ENCODE measurements at regions not wholly inside any gene's neighbourhood (a gene's known extent, or its start where the extent isn't known, plus 50 kb on each side); places are given as distances from the start of the nearest gene placed in this dataset.

- TF ChIP-seq, protein P1, sequence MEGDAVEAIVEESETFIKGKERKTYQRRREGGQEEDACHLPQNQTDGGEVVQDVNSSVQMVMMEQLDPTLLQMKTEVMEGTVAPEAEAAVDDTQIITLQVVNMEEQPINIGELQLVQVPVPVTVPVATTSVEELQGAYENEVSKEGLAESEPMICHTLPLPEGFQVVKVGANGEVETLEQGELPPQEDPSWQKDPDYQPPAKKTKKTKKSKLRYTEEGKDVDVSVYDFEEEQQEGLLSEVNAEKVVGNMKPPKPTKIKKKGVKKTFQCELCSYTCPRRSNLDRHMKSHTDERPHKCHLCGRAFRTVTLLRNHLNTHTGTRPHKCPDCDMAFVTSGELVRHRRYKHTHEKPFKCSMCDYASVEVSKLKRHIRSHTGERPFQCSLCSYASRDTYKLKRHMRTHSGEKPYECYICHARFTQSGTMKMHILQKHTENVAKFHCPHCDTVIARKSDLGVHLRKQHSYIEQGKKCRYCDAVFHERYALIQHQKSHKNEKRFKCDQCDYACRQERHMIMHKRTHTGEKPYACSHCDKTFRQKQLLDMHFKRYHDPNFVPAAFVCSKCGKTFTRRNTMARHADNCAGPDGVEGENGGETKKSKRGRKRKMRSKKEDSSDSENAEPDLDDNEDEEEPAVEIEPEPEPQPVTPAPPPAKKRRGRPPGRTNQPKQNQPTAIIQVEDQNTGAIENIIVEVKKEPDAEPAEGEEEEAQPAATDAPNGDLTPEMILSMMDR (IDR thresholded peaks at IDR 0.05; ENCODE audit: low read depth, low read length): no peak
- no peak for TF ChIP-seq EZH2phosphoT487 (IDR thresholded peaks at IDR 0.05; ENCODE audit: low read depth)
These were observed 610.2 kb upstream of the NOX3 start for GRCh38 chr6:156065849-156066248.
